ENCODE measurements at regions not wholly inside any gene's neighbourhood (a gene's known extent, or its start where the extent isn't known, plus 50 kb on each side); places are given as distances from the start of the nearest gene placed in this dataset.

- H3K4me3 ChIP-seq = no peak overlapping the region
- H3K4me1 ChIP-seq = peaks cover 0 to 3% of the 10 kb centered on the region in 2 donors
- H3K9me3 ChIP-seq = no peaks in the 10 kb centered on the region
- H3K27ac ChIP-seq = no peak overlapping the region
- no peaks in the 10 kb centered on the region for H3K36me3 ChIP-seq
- no peak for DNase-seq
- ATAC-seq = no peak
- TF ChIP-seq CTCF (IDR thresholded peaks at IDR 0.05) = no peak
- no peaks in the 10 kb centered on the region for H3K27me3 ChIP-seq
- intact Hi-C loops (cut with DNase I) = no loop called here
These were observed 271.6 kb upstream of the MAP3K1 start for GRCh38 chr5:56543441-56544388.

GRCh38 chr5:56540266-56540665, 275.1 kb upstream of the MAP3K1 start:
- intact Hi-C loops (cut with DNase I) = no loop called here
- Histone ChIP-seq H3K4me1 (peaks cover 0 to under 1% of the 10 kb centered on the region in 2 donors), H3K36me3 (no peaks in the 10 kb centered on the region), H3K4me3 (no peak overlapping the region), H3K9me3 (no peaks in the 10 kb centered on the region), H3K27me3 (no peaks in the 10 kb centered on the region), H3K27ac (no peak overlapping the region)
- DNase-seq = no peak
- no peak for ATAC-seq
- no peak for TF ChIP-seq CTCF (IDR thresholded peaks at IDR 0.05)

- Histone ChIP-seq H3K27ac (no peak overlapping the region), H3K27me3 (no peaks in the 10 kb centered on the region), H3K36me3 (no peaks in the 10 kb centered on the region), H3K4me3 (no peak overlapping the region), H3K4me1 (no peaks in the 10 kb centered on the region), H3K9me3 (no peaks in the 10 kb centered on the region)
- ATAC-seq (no peak), DNase-seq (no peak)
- intact Hi-C loops (cut with DNase I) = no loop called here
- no peak for TF ChIP-seq CTCF (IDR thresholded peaks at IDR 0.05)
These were observed 276.8 kb upstream of the MAP3K1 start for GRCh38 chr5:56538580-56538979.

GRCh38 chr5:56535347-56535746, 280.0 kb upstream of the MAP3K1 start:
- Histone ChIP-seq H3K36me3 (no peaks in the 10 kb centered on the region), H3K4me1 (peaks cover 0 to 2% of the 10 kb centered on the region in 2 donors), H3K9me3 (no peaks in the 10 kb centered on the region), H3K27ac (no peak overlapping the region), H3K27me3 (no peaks in the 10 kb centered on the region), H3K4me3 (no peak overlapping the region)
- DNase-seq (no peak), ATAC-seq (no peak)
- TF ChIP-seq CTCF (IDR thresholded peaks at IDR 0.05) = no peak
- intact Hi-C loops (cut with DNase I) = no loop called here

- no peaks in the 10 kb centered on the region for H3K27me3 ChIP-seq
- intact Hi-C loops (cut with DNase I) = no loop called here
- TF ChIP-seq CTCF (IDR thresholded peaks at IDR 0.05) = no peak
These were observed 281.1 kb upstream of the MAP3K1 start for GRCh38 chr5:56534102-56534829.

More at GRCh38 chr5:56534102-56534829, 281.1 kb upstream of the MAP3K1 start:
- ATAC-seq (peak; percentile 84), DNase-seq (no peak)
- no peaks in the 10 kb centered on the region for H3K9me3 ChIP-seq
- H3K27ac ChIP-seq = no peak overlapping the region
- H3K4me1 ChIP-seq = peaks cover 0 to 12% of the 10 kb centered on the region in 2 donors
- H3K4me3 ChIP-seq = no peak overlapping the region
- H3K36me3 ChIP-seq = no peaks in the 10 kb centered on the region

All from left lung (tissue), 4 donors.